NCI-H2227 (cell line): ENCODE measurements at regions not wholly inside any gene's neighbourhood (a gene's known extent, or its start where the extent isn't known, plus 50 kb on each side); places are given as distances from the start of the nearest gene placed in this dataset.

Experiments used
- DNase-seq: peaks from one replicate; lab custom pipeline; 2025; ENCODE audit not compliant: unreplicated experiment; lab: John Stamatoyannopoulos, UW

GRCh38 chr10:43981232-43981631, 332.6 kb upstream of the ZNF32 start:
- DNase-seq, result no peak

DNA sequence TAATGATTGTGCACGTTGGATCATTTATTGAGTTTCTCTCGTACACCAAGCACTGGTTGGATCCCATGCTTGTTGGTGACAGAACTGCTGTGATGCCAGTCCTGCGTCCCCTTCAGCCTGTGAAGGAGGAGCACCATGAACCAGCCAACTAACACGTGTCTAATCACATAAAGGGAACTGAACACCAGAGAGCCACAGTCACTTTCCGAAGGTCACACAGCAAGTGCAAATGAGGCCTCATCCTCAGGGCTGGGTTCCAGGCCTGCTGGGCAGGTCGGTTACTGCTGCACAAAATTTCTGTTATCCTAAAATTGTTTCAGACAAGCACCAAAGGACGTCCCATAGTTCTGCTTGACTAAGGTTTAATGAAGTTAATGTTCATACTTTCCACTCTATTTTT, 332.0 kb upstream of the ZNF32 start:
- DNase-seq, result no peak

GRCh38 chr10:43980313-43980712, 331.6 kb upstream of the ZNF32 start:
- DNase-seq, result no peak

DNA sequence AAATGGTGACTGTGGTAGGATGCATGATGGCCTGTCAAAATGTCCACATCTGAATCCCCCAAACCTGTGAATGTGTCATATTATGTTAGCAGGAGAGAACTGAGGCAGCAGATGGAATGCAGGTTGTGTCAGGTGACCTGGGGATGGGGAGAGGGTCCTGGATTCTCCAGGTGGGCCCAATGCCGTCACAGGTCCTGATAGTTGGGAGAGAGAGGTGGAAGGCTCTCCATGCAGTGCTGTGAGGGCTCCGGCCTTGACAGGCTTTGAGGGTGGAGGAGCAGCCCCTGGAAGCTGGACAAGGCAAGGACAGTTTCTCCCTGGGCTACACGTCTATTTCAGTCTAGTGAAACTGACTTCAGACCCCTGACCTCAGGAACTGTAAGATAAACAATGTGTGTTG, 330.9 kb upstream of the ZNF32 start:
- no peak for DNase-seq

DNA sequence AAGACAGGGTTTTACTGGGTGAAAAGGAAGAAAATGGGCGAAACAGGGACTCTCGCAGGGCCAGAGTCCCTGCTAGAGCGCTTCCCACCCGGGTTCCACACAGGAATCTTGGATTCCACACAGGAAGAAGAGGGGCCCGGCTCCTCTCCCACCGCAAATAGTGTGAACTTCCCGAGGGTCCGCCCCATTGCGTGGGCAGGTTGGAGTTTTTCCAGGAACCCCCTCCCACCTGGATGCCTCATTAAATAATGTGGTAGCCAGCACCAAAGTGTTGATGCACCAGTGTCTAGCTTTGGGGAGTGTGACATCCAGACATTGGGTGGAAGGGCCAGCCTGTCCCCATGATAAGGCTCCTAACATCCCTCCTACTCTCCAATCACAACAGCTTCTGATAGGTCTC, 330.3 kb upstream of the ZNF32 start:
- no peak for DNase-seq

DNA sequence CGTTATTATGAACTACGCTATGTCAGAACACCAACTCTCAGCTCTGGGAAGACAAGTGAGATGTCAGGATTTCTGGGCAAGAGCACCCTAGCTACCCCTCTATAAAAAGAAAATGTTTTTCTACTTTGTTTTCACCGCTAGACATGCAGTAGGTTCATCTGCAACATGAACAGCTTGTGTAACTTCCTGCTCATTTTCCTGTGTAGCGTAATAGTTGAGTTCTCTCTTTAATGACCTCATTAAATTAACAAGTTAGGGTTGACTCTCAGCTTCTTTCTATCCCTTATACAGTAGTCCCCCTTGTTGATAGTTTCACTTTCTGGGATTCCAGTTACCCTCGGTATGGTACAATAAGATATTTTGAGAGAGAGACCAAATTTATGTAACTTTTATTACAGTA, 329.4 kb upstream of the ZNF32 start:
- no peak for DNase-seq

GRCh38 chr10:43976292-43976691, 327.6 kb upstream of the ZNF32 start:
- DNase-seq, result no peak

- no peak for DNase-seq
Measured at GRCh38 chr10:43973801-43974200, 325.1 kb upstream of the ZNF32 start.

DNA sequence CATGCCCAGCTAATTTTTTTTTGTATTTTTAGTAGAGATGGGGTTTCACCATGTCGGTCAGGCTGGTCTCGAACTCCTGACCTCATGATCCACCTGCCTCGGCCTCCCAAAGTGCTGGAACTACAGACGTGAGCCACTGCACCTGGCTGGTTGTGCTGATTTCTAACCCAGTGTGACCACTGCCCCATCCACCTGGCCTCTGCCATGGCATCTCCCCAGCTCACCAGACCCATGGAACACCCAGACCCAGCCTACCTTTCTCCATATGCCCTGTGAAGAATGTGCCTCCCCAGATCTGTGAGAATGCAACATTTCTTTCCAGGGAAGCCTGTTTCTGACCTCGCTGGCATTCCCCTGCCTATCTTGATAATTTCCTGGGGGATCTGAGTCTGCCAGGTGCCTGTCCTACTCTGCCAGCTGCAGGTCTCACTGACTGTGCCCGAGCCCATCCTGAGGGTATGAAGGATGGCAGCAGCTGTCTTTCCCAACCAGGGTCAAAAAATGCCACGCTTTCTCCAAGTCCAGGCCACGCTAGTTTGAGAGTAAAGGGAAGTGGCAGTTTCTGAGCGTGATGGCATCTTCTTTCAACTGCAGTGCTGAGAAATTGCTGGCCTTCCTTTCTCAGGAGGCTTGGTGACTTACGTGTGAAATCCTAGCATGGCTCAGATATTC, 324.4 kb upstream of the ZNF32 start:
- DNase-seq, result no peak

DNA sequence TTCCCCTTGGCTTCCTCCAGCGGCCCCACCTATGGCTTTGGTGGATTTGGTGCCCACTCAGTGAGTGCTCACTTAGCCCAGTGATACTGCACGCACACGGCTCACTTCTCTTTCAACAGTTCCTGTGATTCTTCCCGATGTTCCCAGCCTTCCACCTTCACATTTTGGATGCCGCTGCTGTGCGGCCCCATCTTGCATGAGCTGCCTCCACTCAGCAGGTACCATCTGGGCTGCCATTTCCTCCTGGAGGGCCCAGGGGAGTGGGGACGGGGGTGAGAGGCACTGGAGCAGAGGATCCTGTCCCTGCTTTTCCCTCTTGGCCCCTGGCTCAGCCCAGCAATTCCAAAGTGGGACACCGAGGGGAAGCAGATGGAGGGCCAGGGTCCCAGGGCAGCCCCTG, 323.3 kb upstream of the ZNF32 start:
- DNase-seq, result no peak

DNA sequence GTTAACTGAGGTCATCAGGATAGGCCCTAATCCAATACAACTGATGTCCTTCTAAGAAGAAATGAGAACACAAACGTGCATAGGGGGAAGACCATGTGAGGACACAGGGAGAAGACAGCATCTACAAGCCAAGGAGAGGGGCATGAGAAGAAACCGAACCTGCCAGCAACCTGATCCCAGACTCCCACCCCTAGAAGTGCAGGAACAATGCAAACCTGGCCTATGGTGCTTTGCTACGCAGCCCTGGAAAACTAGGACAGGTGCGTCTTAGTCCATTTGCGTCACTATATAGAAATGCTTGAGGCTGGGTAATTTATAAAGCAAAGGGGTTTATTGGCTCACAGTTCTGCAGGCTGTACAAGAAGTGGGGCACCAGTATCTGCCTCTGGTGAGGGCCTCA, 322.6 kb upstream of the ZNF32 start:
- DNase-seq, result no peak

DNA sequence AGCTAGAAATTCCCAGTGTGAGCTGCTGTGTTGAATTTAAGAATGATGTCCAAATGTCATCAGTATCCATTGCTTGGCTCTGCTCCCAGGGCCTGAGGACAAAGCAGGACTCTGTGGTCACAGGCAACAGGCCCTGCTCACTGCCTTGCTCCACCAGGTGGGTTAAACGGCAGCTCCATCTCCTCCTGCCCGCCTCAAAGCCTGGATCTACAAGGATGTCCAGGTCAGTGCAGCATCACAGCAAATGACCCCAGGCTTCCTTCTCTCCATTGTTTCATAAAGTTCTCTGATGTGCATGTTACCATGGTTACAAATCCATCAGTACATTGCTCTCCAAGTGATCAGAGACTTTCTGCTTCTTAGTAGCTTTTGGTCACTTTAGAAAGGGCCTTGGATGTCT, 322.0 kb upstream of the ZNF32 start:
- DNase-seq, result no peak

- DNase-seq, result no peak
Measured at GRCh38 chr10:43970018-43970698, 321.5 kb upstream of the ZNF32 start.

DNA sequence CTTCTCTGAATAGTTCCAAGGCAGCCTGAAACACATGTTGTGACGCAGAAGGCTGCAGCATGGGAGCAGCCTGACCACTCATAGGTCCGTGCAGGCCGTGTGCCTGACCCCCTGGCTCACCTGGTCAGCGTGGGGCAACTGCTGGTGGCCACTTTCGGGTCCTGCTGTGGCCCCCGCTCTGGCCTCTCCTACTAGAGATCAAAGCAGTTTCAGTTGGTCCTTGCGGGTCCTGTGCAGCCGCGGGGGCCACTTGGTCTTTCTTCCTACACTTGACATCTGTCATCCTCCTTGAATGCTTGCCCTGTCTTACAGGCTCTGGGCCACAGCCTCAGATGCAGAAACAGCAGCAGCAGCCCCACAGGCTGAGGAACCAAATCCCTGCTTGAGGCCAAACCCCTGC, 320.8 kb upstream of the ZNF32 start:
- no peak for DNase-seq

DNA sequence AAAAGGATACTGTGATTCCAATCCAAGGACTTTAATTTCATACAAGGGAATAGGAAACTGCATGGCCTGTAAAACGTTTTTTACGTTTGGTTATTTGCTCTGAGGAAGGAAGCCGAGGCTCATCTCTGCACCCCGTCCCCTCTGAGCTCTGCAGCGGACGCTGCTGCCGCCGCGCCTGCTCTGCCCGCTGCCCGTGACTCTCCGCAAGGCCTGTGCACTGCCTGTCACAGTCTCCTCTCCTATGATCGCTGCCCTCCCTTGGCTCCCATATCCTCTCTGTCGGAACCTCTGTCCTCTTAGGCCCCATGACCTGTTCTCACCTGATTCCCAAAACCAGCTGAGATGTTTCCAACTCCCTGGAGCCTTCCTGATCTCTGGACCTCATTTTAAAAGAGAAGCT, 320.3 kb upstream of the ZNF32 start:
- no peak for DNase-seq

- no peak for DNase-seq
Measured at GRCh38 chr10:43968076-43968475, 319.4 kb upstream of the ZNF32 start.

DNA sequence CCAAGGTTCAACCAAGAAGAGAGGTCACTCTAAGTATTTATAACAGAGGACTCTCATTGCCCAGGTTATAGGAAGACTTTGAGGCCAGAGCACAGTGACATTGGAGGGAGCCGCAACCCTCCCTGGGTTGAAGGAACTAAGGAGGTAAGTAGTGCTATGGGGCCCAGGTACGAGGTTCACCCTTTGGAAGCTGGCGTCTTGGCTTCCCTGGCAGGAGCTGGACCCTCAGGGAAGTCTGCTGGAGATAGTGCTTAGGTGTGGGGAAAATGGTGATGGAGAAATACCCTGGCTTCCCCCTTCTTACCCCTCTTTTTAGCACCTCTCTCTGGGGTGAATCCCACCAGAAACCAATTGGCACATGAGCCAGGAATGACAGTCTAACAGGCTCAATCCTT, 317.9 kb upstream of the ZNF32 start:
- no peak for DNase-seq

DNA sequence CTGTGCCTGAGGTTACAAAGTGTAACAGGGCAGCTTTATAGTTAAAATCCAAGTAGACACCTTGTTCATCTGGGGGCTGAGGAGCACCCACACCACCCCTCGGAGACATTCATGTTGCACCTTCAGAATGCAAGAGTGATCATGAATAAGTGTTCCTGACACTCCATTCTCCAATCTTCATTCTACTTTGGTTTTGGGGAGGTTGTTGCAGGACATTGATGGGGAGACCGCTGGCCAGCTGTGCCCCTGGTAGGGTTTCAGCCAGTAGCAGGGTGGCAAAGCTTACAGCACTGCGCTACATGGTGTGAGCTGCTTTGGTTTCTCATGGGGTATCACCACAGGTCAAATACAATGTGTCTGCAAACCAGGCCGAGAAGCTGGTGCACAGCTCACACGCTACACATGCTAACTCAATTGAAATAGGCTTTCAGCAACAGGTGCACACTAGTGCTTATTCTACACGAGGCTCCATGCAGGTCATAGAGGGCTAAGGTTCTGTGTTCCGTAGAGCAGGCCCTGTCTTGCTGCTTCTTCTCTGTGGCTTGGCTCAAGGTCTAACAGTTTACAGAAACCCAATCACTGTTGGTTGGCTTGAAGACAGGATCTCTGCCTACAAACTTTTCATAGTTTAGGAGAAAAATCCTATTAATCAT, 317.4 kb upstream of the ZNF32 start:
- no peak for DNase-seq

GRCh38 chr10:43965033-43965917, 316.6 kb upstream of the ZNF32 start:
- no peak for DNase-seq

GRCh38 chr10:43964486-43964885, 315.8 kb upstream of the ZNF32 start:
- DNase-seq, result no peak

DNA sequence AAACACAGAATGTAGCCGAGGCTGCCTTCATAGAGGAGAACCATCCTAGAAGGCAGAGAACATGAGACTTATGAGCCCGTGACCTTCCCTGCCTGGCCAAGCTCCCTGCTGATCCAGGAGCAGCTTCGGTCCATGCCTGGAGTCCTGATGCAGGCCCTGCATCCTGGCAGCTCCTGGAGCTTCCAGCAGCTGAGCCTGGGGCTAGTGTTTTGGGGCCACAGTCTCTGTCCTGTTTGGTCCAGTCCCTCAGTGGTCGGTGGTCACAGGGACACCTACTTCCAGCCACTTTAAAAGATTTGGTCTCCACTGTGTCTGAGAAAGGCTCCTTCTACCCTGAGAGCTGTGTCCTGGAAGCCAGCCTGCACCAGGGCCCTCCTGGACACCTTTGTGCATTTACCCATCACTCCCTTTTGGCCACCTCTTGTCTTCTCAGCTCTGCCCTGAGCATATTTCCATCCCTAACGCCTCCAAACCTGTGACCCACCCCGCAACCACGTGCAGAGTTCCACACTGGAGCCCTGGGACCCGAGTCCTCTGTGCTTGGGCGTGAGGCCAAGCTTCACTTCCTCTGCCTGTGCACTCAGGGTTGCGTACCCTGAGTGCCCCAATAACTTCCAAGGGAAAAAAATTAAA, 315.2 kb upstream of the ZNF32 start:
- no peak for DNase-seq
